GM19372 (cell line): ENCODE measurements at regions not wholly inside any gene's neighbourhood (a gene's known extent, or its start where the extent isn't known, plus 50 kb on each side); places are given as distances from the start of the nearest gene placed in this dataset.

ENCODE experiments used
- ATAC-seq: cut with Tn5 transposase; IDR thresholded peaks from one replicate; pipeline ENCODE4 v1.9.1; 2021; ENCODE audit warnings: mild to moderate bottlenecking, low read depth, moderate library complexity; ENCODE audit not compliant: unreplicated experiment

GRCh38 chr13:53200498-53201453 lies 172.2 kb downstream of the OLFM4 start:
- ATAC-seq: no peak

- no peak for ATAC-seq
These were observed 173.0 kb downstream of the OLFM4 start for GRCh38 chr13:53201454-53202225.

- ATAC-seq: no peak
These were observed 176.0 kb downstream of the OLFM4 start for GRCh38 chr13:53204598-53204997.

GRCh38 chr13:53206455-53206854 lies 177.8 kb downstream of the OLFM4 start:
- ATAC-seq: no peak

- no peak for ATAC-seq
These were observed 178.9 kb downstream of the OLFM4 start for GRCh38 chr13:53207556-53207955.

GRCh38 chr13:53214433-53214832 lies 185.8 kb downstream of the OLFM4 start:
- no peak for ATAC-seq

- no peak for ATAC-seq
These were observed 186.9 kb downstream of the OLFM4 start for GRCh38 chr13:53215563-53215962.

GRCh38 chr13:53216773-53217172 lies 188.2 kb downstream of the OLFM4 start:
- no peak for ATAC-seq

- ATAC-seq: no peak
These were observed 188.6 kb downstream of the OLFM4 start for GRCh38 chr13:53217194-53217593.

GRCh38 chr13:53220038-53220437 lies 191.4 kb downstream of the OLFM4 start:
- ATAC-seq: no peak

GRCh38 chr13:53237696-53238095 lies 209.1 kb downstream of the OLFM4 start:
- ATAC-seq: no peak

GRCh38 chr13:53238261-53238660 lies 209.6 kb downstream of the OLFM4 start:
- ATAC-seq: no peak

- ATAC-seq: no peak
These were observed 211.9 kb downstream of the OLFM4 start for GRCh38 chr13:53240401-53241025.

- no peak for ATAC-seq
These were observed 213.3 kb downstream of the OLFM4 start for GRCh38 chr13:53241891-53242348.

- no peak for ATAC-seq
These were observed 220.6 kb downstream of the OLFM4 start for GRCh38 chr13:53249236-53249635.

- ATAC-seq: peak; percentile 78
These were observed 221.8 kb downstream of the OLFM4 start for GRCh38 chr13:53250272-53250875.

- ATAC-seq: no peak
These were observed 222.4 kb downstream of the OLFM4 start for GRCh38 chr13:53250977-53251376.

- no peak for ATAC-seq
These were observed 225.9 kb downstream of the OLFM4 start for GRCh38 chr13:53254500-53254899.

GRCh38 chr13:53255795-53256194 lies 227.2 kb downstream of the OLFM4 start:
- ATAC-seq: no peak

- ATAC-seq: no peak
These were observed 232.0 kb downstream of the OLFM4 start for GRCh38 chr13:53260594-53260993.
